Fibroblast of the conjunctiva (primary cell): ENCODE measurements at regions not wholly inside any gene's neighbourhood (a gene's known extent, or its start where the extent isn't known, plus 50 kb on each side); places are given as distances from the start of the nearest gene placed in this dataset.
"Not testable (repeated sequence)": the region's sequence is repeated elsewhere in the genome, so short reads cannot be mapped to it uniquely, and the experiment has no call there.

ENCODE experiments used
- DNase-seq: peaks from one replicate; pipeline ENCODE4 v3.0.0-alpha.2; 2010; ENCODE audit warnings: low read depth

DNA sequence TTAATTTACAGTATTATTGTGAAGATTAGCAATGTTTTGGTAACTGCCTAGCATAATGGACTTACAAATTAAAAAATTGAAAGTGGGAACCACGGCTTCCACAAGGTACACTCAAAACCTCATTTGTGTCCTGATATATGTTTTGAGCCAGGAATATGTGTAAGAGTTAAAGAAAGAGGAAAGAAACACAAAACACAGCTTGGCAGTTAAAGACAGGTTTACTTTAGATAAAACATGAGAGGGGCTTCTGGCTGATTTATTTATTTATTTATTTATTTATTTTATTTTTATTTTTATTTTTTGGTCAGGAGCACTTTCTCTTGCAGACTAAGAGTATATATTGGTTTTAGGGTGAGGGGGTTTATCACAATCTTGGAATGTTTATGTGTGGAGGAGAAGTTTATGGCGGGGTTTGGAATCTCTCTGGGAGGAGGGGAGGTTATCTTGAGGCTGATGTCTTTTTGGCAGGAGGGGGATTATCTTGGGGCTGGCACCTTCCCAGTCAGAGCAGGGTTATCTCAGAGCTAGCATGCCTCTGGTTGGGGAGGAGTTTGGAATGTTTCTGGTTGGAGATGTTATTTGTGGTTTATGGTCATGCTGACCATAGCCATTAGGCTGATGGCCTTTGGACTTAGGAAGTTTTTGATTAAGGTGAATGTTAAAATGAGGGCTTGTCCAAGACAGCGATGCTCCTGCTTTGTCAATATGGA, 436.7 kb downstream of the DAD1 start:
- DNase-seq: no peak

DNA sequence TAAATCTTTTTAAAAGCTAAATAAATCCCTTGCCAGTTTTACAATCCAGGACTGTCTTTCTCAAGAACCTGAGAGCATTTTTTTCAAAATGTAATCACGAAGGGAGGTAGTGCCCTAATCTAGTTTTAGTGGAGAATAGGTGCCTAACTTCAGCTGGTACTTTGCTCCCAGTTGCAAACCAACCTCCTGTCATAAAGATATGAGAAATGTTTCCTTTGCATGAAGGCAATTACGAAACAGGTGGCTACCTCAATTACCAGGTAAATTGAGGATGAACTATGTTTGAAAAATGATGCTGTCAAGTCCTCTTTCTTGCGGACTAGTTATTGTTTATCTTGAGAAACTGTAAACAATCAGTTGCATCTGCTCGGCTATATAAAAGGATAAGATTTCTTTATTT, 437.9 kb downstream of the DAD1 start:
- no peak for DNase-seq

DNA sequence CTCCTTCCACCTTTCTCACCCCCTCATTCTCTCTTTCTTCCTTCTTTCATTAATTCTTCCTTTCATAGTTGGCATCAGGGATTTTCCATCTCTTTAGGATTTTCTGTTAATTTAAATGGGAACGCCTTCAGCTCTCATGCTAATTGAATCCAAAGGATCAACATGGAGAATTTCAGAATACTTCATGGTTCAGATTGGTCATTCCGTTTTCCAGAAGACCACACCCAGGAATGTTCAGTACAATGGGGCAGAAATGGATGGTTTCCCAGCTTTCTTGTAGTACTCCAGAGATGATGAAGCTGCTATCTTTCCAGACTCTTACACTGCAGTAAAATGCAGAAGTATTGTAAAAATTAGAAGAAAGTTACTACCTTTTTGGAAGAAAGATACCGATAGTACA, 440.0 kb downstream of the DAD1 start:
- DNase-seq: no peak

DNA sequence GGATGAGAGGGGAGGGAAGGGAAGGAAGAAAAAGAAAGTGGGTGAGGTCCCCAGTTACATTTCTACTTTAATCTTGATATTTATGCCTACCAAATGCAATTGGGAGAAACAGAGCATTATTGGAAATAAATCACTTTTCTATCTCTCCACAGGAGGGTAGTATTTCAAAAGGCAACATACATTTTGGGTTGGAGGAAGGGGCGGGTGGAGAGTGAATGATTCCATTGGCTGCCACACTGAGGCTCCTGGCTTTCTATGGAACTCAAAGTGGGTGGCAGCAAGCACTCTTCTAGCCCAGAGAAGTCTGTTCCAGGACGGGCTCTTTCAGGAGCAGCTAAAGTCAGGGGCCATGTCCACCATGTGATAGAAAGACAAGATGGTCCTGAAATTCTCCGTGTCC, 441.3 kb downstream of the DAD1 start:
- no peak for DNase-seq

DNA sequence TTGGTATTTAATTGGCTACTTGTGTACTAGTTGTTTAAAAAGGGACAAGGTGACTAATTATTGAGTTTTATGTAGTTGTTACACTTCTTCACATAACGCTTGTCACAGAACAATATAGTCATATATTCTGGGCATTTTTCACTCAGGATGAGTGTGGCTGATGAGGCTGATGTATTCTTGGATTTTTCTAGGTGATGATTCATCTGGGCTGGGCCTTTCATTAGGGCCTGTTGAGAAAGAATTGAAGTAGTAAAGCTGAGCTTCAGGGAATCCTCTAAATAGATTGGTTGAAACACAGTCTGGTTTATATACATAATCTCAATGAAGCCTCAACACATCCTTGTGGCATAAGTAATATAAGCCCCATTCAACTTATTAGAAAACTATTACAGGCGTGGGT, 445.7 kb downstream of the DAD1 start:
- no peak for DNase-seq

DNA sequence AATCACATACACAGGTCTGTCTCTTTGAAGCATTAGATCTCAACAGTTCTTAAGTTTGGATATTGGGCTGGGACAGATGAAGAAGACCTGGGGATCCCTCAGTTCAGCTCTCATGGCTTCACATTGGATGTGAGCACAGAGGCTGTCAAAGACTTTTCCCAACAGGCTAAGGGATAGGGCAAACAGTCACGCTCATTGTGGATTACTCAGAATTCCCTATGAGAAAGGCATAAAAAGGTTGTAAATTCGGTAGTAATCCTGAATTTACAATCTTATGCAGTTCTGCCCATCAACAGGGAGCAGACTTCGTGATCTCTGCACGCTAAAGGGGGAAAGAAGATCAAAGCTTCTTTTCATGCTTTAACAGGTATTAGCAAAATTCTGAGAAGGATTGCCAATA, 448.4 kb downstream of the DAD1 start:
- no peak for DNase-seq

DNA sequence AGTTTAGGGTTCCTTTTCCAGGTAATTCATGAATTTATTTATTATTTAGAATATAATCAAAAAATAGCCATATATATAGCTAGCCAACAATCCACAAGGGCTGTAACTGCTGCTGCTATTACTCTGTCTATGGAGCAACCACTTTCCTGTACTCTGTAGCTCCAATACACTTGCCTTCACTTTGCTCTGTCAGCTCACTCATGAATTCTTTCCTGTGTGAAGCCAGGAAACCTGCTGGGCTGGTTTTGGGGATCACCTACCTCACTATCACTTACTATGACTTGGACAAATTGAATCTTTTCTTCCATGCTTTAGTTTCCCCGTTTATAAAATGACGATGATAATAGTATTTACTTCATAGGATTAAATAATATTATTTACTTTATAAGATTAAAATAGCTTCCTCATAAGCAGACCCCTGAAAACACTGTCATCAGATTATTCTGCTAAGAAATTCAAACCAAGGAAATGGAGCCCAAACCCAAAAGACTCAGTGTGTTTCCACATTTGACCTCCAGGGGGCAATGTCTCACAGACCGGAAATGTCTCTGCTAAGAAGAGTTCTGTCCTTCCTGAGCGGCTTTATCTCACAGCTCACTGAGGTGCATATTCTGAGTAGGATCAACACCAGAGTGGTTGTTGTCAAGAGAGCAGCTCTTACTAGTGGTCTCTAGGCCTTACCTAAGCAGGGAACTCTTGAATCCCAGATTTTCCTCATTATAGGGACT, 457.1 kb downstream of the DAD1 start:
- DNase-seq: no peak

DNA sequence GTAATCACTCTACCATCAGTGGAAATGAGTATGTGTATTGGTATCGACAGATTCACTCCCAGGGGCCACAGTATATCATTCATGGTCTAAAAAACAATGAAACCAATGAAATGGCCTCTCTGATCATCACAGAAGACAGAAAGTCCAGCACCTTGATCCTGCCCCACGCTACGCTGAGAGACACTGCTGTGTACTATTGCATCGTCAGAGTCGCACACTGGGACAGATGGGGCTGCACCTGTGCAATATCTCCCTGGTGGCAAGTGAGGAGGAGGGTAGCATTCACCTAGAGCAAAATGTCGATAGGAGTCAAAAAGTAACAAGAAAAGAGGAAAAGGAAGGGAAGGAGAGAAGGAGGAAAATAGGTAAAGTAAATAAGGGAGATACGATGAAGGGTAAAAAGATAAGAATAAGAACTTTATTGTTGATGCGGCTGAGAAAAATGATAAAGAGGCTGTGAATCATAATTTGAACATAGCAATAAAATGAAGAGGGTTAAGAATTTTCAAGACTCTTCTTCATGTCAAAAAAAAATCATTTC, 450.5 kb upstream of the OR4E1 start:
- DNase-seq: no peak

DNA sequence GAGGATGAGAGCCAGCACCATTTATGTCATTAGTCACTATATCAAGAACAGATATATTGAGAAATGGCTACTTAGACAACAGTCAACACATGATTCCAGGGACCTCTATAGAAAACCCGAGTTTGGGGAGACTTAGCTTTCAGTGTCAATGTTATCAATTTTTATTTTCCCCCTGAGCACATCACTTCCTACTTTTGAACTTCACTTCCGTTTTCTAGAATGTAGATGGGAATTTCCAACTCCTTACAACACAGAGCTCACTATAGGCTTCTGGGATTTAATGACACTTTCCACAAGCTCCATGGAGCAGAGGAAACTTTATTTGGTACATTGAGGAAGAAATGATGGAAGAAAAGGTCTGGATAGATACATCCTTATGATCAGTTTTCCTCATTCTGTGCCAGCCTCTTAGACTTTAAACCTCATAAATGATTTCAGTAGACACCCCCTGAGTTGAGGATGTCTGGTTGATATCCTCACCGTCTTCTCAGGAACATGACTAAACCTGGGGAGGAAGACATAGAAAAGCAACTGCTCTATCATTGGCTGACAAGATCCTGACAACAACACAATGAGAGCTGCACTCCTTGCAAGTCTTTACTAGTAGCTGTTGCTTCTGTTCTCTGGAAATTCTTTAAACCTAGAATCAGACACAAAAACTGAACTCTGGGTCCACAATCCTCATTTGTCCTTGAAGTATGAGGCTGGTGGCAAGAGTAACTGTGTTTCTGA, 449.4 kb upstream of the OR4E1 start:
- DNase-seq: no peak

DNA sequence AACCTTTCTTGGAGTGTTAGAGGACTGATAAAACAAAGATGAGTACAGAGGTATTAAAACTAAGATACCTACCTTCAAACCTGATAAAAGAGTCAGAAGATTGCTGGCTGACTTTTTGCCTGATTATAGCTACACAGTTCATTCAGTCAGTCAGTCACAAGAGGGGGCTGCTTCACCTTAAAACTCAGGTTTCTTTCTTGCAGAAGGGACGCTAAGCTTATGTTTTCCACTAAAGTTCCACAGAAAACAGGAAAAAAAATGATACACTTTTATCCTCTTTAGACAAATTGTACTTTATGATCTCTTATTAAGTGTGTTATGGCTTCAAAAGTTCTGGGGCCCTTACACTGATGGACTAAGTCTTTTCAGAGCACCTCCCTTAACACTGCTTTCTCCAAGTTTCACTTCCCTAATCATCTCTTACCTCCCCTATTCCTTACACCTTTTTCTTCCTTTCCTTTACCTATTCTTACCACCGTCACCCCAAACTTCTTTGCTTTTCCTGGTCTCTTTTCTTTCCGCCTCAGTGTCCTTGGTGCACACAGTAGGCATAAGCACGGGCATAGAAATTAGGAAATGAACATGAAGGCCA, 448.7 kb upstream of the OR4E1 start:
- no peak for DNase-seq

DNA sequence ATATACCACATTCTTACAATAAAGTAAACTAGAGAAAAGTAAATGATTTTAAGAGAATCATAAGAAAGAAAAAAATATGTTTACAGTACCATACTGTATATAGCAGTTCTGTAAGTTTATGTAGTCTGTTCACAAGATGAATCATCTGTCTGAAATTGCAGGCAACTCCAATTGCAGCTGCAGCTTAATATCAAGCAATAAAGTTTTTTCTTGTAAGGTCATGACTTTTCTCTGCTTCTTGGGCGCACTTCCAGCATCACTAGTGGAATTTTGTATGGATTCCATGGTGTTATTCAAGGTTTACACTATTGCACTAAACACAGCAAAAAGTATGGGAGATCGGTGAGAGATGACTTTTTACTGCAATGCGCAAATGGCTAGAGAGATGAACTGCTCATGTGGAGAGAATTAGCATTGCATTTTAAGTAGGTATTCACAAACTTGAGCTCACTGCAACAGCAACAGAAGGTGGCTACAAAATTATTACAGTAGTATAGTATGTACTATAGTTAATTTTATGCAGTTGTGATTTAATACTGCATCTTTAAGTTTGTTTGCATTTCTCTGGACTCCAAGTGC, 445.4 kb upstream of the OR4E1 start:
- DNase-seq: no peak

DNA sequence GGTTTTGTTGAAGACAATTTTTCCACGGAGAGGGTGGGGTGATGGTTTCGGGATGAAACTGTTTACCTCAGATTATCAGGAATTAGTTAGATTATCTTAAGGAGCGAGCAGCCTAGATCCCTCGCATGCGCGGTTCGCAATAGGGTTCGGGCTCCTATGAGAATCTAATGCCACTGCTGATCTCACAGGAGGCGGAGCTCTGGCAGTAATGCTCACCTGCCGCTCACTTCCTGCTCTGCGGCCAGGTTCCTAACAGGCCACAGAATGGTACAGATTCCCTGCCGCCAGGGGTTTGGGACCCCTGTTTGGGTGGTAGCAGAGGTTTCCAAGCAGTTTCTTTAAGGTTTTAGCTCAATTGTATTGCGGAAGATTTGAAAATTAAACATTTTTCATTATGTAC, 439.8 kb upstream of the OR4E1 start:
- no peak for DNase-seq

DNA sequence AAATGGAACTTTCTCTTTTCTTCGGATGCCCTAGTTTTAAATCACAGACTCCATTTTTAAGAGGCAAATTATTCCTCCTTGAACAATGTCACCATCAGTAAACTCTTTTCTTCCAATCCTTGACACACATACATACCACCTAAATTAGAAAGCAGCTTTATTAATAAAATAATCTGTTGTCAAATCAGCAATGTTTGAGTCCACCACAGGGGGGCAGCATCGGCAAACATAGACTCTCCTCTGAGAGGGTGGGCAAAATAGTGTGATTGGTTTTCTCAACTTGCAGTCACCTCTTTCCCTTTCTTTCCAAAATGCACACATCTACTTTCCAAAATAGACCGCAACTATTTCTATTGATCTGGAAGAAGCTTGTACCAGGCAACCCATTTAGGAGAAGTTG, 438.4 kb upstream of the OR4E1 start:
- no peak for DNase-seq

DNA sequence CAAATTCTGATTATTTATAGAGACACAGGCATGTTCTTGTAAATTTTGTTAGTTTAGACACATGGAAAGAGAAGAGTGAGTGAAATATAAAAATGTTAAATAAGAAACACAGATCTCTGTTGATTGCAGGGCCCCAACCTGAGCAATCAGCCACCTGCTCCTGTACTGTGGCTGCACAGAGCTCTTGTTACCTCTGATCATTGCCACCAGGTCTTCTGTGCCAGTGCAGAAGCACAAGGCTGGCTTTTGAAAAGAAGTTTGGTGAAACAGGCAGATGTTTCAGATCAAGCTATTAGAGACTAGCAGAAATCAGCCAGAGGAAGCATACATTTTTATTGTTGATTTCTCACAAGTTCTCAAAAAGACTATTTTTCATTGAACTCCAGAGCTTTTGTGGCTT, 434.1 kb upstream of the OR4E1 start:
- DNase-seq: no peak

DNA sequence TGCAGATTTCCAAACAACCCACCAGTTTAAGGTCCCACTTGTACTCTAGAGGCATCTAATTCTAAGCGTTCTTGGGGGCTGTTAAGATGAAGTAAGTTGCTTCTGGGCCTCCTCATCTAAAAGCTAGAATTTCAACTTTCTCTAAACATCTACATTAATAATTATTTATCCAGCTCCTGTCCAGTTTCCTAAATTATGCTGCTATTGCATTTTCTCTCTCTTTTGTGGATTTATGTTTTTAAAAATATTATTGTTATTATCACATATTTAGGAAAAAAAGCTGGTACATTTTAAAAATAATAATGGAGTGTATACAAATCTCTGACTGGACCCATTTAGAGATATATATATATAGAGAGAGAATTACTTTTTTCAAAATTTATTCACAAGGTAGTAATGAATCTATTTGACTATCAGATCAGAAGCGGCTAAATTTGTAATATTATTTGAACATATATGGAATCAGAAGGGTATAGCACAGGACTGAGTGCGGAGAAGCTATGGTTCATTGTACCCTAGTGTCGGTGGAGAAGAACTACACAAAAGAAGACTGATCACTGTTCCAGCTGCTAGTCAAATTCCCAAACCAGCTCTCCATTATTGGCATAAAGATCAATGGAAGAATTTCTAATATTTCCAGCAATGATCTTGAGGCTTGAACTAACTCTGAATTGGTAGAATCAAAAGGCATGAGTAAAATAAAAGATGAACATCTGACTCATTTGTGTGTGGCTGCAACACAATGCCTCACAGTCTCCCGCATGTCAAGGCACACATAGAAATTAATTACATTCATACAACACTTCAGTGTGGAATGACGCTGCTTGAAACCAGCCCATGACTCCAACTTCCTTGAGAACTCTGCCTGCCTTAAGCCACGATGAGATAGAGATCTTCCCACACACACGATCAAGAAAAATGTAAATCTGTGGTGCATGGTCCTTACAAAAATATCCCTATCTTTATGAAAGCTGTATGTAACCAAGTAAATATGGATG, 433.4 kb upstream of the OR4E1 start:
- no peak for DNase-seq

DNA sequence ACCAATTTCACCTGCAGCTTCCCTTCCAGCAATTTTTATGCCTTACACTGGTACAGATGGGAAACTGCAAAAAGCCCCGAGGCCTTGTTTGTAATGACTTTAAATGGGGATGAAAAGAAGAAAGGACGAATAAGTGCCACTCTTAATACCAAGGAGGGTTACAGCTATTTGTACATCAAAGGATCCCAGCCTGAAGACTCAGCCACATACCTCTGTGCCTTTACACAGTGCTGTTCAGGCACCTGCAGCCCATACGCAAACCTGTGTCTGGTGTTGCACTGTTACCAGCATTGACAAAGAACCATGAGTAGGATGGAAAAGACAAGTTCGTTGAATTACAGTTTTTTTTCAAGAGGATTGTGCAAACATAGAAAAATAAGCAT, 432.0 kb upstream of the OR4E1 start:
- DNase-seq: no peak

DNA sequence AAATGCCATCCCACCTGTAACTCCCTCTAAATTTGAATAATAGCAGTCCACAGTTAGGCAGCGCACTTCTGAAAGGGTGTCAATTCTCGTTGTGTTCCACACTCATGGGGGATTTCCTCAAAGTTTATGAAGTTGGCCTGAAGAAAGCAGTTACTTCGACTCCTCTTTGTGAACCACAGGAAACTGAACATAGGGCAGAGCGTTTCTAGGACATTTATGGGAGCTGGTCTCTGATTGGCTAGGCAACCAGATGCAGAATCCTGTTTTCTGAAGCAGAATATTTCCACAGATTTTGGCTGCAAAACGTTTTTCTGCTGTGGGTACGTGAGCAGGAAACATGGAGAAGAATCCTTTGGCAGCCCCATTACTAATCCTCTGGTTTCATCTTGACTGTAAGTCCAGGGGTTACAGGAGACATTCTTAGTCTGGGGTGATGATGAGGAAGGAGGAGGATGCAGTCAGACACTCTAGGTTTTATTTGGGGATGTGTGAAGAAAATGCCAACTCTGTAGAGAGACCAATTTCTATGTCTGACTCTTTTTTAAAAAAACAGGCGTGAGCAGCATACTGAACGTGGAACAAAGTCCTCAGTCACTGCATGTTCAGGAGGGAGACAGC, 431.5 kb upstream of the OR4E1 start:
- no peak for DNase-seq

DNA sequence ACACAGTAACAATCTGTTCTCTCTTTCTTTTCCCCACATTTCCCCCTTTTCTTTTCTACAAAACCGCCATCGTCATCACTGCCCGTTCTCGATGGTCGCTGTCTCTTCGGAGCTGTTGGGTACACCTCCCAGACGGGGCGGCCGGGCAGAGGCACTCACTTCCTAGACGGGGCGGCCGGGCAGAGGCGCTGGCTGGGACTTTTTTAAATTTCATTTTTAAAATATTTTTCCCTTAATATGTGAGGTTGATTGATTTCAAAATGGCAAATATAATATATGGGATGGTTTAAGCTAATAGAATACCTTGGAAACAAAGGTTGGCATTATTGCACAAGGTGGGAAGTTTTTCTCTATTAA, 427.1 kb upstream of the OR4E1 start:
- DNase-seq: not testable (repeated sequence)

DNA sequence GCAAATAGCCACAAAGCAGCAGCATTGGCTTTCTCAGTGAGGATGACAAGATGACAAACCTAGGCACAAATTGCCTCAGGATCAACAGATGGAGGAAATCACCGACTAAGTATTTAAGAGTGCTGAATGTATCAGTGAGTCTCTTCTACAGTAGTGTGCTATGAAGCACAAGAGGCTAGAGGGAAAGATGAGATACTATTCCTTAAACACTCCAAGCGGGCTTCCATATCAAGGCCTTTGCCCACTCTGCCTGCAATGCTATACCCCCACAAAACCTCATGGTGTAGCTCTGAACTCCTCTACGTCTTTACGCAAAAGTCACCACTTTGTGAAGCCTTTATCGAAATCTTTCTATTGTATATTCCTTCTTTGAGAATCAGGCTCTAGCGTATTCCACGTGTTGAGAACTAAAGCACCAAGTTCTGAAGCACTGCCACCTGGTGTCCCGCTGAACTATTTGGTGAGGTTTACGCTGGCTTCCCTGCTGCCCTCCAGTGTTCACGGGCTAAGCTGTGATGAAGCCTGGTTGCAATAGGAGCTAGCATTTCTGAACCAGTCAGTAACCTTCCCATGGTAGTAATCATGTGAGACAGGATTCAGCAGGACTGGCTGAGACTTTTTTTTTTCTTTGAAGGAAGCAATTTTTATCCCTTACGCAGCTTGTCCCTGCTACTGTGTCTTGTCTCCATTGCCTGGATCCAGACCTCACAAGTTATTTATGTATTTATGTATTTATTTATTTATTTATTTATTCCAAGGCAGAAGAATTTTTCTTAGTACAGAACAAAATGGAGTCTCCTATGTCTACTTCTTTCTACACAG, 426.5 kb upstream of the OR4E1 start:
- DNase-seq: no peak

DNA sequence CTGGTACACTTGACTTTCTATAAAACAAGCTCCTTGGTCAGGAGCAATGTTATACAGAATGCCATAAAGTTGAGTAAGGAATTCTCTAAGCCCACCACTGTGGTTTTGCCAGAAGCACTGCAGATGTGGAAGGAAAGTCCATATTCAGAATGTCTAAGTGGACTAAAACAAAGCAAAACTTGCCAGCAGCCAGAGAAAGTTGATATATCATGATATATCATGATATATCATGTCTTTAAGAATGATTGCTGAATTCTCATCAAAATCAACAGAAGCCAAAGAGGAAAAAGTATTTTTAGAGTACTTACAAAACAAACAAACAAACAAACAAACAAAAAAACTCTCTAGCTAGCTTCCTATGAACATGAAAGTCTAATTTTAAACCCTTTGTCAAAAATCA, 424.8 kb upstream of the OR4E1 start:
- no peak for DNase-seq
